ENCODE measurements at regions not wholly inside any gene's neighbourhood (a gene's known extent, or its start where the extent isn't known, plus 50 kb on each side); places are given as distances from the start of the nearest gene placed in this dataset.

DNA sequence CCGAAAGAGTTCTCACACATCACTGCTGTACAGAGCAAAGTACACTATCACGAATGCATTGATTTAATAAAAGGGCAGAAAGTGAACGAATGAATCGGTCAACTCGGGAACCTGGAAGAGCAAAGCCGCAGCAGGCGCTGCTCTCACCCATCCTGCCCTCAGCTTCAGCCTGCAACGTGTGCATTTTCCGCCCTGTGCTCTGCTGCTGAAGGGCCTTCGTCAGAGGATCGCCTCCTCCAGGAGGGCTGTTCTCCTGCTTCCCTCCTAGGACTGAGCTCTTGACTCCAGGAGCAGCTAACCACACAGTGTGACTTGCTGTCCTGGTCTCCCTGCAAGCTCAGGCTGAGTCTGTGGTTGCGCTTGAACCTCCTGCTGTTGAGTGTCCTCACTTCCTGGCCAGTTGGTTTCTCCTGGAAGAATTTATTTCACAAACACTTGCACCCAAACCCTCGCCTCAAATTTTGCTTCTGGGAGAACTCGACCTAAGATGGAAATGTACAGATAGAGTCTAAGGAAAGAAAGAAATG is 473.0 kb upstream of the KLF6 start:
- DNase-seq: no peak
- TF ChIP-seq, protein P1, sequence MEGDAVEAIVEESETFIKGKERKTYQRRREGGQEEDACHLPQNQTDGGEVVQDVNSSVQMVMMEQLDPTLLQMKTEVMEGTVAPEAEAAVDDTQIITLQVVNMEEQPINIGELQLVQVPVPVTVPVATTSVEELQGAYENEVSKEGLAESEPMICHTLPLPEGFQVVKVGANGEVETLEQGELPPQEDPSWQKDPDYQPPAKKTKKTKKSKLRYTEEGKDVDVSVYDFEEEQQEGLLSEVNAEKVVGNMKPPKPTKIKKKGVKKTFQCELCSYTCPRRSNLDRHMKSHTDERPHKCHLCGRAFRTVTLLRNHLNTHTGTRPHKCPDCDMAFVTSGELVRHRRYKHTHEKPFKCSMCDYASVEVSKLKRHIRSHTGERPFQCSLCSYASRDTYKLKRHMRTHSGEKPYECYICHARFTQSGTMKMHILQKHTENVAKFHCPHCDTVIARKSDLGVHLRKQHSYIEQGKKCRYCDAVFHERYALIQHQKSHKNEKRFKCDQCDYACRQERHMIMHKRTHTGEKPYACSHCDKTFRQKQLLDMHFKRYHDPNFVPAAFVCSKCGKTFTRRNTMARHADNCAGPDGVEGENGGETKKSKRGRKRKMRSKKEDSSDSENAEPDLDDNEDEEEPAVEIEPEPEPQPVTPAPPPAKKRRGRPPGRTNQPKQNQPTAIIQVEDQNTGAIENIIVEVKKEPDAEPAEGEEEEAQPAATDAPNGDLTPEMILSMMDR (IDR thresholded peaks at IDR 0.05; ENCODE audit: unreplicated experiment): no peak
- Mint-ChIP-seq H3K4me3 (ENCODE audit: low read depth, unreplicated experiment) (no peak overlapping the region), H3K4me1 (ENCODE audit: low read depth, unreplicated experiment) (no peaks in the 10 kb centered on the region), H3K9me3 (ENCODE audit: low read depth, unreplicated experiment) (peaks cover 6% of the 10 kb centered on the region), H3K36me3 (ENCODE audit: insufficient read depth, unreplicated experiment) (no peaks in the 10 kb centered on the region), H3K27me3 (ENCODE audit: unreplicated experiment) (no peaks in the 10 kb centered on the region), H3K27ac (ENCODE audit: unreplicated experiment) (no peak overlapping the region)
- CTCF ChIA-PET: no interaction called here
- intact Hi-C loops (cut with micrococcal nuclease; ENCODE audit: unreplicated experiment): no loop called here
- BruUV-seq (replicated peaks): no TSS peak

DNA sequence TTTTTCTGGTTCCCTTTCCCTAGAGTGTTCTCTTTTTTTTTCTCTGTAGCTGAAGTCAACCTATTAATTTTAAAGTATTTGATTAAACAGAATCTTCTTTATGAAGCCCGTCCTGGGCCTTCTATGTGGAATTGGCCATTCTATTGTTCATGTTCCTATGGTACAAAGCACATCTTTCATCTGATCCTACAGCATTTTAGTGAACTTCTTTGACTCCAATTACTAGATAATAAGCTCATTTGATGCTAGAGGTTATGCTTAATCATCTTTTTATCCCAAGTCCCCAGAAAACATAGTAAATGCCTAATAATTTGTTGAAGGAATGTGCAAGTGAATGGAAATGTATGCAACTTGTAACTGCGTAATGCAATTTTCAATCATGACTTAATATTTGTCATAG is 472.0 kb upstream of the KLF6 start:
- Mint-ChIP-seq H3K27ac (ENCODE audit: unreplicated experiment) (no peak overlapping the region), H3K4me1 (ENCODE audit: low read depth, unreplicated experiment) (no peaks in the 10 kb centered on the region), H3K27me3 (ENCODE audit: unreplicated experiment) (no peaks in the 10 kb centered on the region), H3K9me3 (ENCODE audit: low read depth, unreplicated experiment) (peaks cover 6% of the 10 kb centered on the region), H3K4me3 (ENCODE audit: low read depth, unreplicated experiment) (no peak overlapping the region), H3K36me3 (ENCODE audit: insufficient read depth, unreplicated experiment) (no peaks in the 10 kb centered on the region)
- intact Hi-C loops (cut with micrococcal nuclease; ENCODE audit: unreplicated experiment): no loop called here
- CTCF ChIA-PET: no interaction called here
- TF ChIP-seq, protein P1 (IDR thresholded peaks at IDR 0.05; ENCODE audit: unreplicated experiment): no peak
- no TSS peak for BruUV-seq (replicated peaks)
- DNase-seq: no peak

- Mint-ChIP-seq H3K9me3 (ENCODE audit: low read depth, unreplicated experiment) (peaks cover 6% of the 10 kb centered on the region), H3K4me1 (ENCODE audit: low read depth, unreplicated experiment) (no peaks in the 10 kb centered on the region), H3K27me3 (ENCODE audit: unreplicated experiment) (no peaks in the 10 kb centered on the region), H3K4me3 (ENCODE audit: low read depth, unreplicated experiment) (no peak overlapping the region), H3K36me3 (ENCODE audit: insufficient read depth, unreplicated experiment) (no peaks in the 10 kb centered on the region), H3K27ac (ENCODE audit: unreplicated experiment) (no peak overlapping the region)
- TF ChIP-seq, protein P1 (IDR thresholded peaks at IDR 0.05; ENCODE audit: unreplicated experiment): no peak
- no peak for DNase-seq
- CTCF ChIA-PET: no interaction called here
- intact Hi-C loops (cut with micrococcal nuclease; ENCODE audit: unreplicated experiment): no loop called here
- no TSS peak for BruUV-seq (replicated peaks)
Observed at GRCh38 chr10:4255751-4256150, 470.7 kb upstream of the KLF6 start.

GRCh38 chr10:4254101-4254994 is 469.3 kb upstream of the KLF6 start:
- no peak for DNase-seq
- Mint-ChIP-seq H3K27me3 (ENCODE audit: unreplicated experiment) (no peaks in the 10 kb centered on the region), H3K9me3 (ENCODE audit: low read depth, unreplicated experiment) (peaks cover 10% of the 10 kb centered on the region), H3K4me3 (ENCODE audit: low read depth, unreplicated experiment) (no peak overlapping the region), H3K4me1 (ENCODE audit: low read depth, unreplicated experiment) (peaks cover 10% of the 10 kb centered on the region), H3K27ac (ENCODE audit: unreplicated experiment) (no peak overlapping the region), H3K36me3 (ENCODE audit: insufficient read depth, unreplicated experiment) (no peaks in the 10 kb centered on the region)
- intact Hi-C loops (cut with micrococcal nuclease; ENCODE audit: unreplicated experiment): no loop called here
- no TSS peak for BruUV-seq (replicated peaks)
- TF ChIP-seq, protein P1 (IDR thresholded peaks at IDR 0.05; ENCODE audit: unreplicated experiment): no peak
- CTCF ChIA-PET: no interaction called here

All from Calu3 (cell line).